Lower lobe of right lung (tissue), 2 donors: ENCODE measurements at regions not wholly inside any gene's neighbourhood (a gene's known extent, or its start where the extent isn't known, plus 50 kb on each side); places are given as distances from the start of the nearest gene placed in this dataset.

Experiments
- ATAC-seq, 2 donors: fragments of 200-7000 bp; cut with Tn5 transposase; one replicate each; pipeline ENCODE4 v1.9.1; 2020 to 2022; ENCODE audit warnings: mild to moderate bottlenecking in 2 of 2, moderate library complexity in 2 of 2
- DNase-seq: peaks from one replicate; pipeline ENCODE4 v3.0.0-alpha.2; 2020
- H3K27ac ChIP-seq: fragments of 200-600 bp; one replicate; pipeline ENCODE4 v1.8.0; 2022
- H3K27me3 ChIP-seq: fragments of 200-600 bp; one replicate; pipeline ENCODE4 v1.8.0; 2022; ENCODE audit warnings: low read depth
- H3K36me3 ChIP-seq: fragments of 200-600 bp; one replicate; pipeline ENCODE4 v1.8.0; 2022; ENCODE audit warnings: mild to moderate bottlenecking
- H3K4me1 ChIP-seq: fragments of 200-600 bp; one replicate; pipeline ENCODE4 v1.8.0; 2022
- H3K4me3 ChIP-seq: fragments of 200-600 bp; one replicate; pipeline ENCODE4 v1.8.0; 2022; ENCODE audit warnings: mild to moderate bottlenecking
- H3K9me3 ChIP-seq: fragments of 200-600 bp; one replicate; pipeline ENCODE4 v1.8.0; 2022
- intact Hi-C: fragments of 100-400 bp; cut with DNase I; formaldehyde crosslinking; loops from one replicate; pipeline ENCODE4 v1.11.0; 2022
- TF ChIP-seq, protein P1 (sequence below): fragments of 200-600 bp; IDR thresholded peaks from one replicate; pipeline ENCODE4 v1.8.0; 2022; ENCODE audit warnings: antibody characterized with exemption, mild to moderate bottlenecking
- donor health status: DM: no; HTN: yes; CAD: no; lungs with severe emphysema.

DNA sequence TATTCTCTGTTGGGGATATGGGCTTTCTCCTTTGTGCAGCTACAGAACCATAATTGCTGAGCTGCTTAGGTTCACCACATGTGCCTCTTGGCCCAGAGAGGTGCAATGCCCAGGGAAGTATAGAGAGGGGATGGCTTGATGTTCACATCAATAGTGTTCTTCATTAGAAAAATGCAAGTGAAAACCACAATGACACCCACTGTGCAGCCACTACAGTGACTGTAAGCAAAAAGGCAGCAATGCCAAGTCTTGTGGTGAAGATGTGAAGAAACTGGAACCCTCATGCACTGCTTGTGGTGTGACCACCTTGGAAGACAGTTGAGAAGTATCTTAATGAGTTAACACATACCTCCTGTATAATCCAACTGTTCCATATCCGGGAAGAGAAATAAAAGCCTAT, 318.9 kb upstream of the ZMIZ1 start:
- DNase-seq, result no peak
- TF ChIP-seq, protein P1, sequence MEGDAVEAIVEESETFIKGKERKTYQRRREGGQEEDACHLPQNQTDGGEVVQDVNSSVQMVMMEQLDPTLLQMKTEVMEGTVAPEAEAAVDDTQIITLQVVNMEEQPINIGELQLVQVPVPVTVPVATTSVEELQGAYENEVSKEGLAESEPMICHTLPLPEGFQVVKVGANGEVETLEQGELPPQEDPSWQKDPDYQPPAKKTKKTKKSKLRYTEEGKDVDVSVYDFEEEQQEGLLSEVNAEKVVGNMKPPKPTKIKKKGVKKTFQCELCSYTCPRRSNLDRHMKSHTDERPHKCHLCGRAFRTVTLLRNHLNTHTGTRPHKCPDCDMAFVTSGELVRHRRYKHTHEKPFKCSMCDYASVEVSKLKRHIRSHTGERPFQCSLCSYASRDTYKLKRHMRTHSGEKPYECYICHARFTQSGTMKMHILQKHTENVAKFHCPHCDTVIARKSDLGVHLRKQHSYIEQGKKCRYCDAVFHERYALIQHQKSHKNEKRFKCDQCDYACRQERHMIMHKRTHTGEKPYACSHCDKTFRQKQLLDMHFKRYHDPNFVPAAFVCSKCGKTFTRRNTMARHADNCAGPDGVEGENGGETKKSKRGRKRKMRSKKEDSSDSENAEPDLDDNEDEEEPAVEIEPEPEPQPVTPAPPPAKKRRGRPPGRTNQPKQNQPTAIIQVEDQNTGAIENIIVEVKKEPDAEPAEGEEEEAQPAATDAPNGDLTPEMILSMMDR, result no peak
- Histone ChIP-seq H3K36me3 (no peaks in the 10 kb centered on the region), H3K27ac (no peak overlapping the region), H3K4me1 (peaks cover 4% of the 10 kb centered on the region), H3K27me3 (no peaks in the 10 kb centered on the region), H3K4me3 (no peak overlapping the region), H3K9me3 (no peaks in the 10 kb centered on the region)
- intact Hi-C loops, result no loop called here
- ATAC-seq, result no peak

DNA sequence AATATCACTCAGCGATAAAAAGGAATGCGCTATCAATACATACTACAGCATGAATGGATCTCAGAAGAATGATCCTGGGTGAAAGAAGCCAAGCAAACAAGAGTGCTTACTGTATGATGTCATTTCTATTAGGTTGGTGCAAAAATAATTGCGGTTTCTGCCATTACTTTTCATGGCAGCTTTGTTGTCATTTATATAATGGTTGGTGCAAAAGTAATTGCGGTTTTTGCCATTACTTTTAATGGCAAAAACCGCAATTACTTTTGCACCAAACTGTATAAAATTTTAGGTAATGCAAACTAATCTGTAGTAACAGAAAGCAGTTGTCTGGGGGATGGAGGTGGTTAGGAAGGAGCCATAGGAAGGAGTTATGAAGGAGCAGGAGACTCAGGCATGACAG, 318.3 kb upstream of the ZMIZ1 start:
- Histone ChIP-seq H3K4me3 (no peak overlapping the region), H3K27ac (no peak overlapping the region), H3K36me3 (no peaks in the 10 kb centered on the region), H3K27me3 (no peaks in the 10 kb centered on the region), H3K4me1 (no peaks in the 10 kb centered on the region), H3K9me3 (no peaks in the 10 kb centered on the region)
- no peak for ATAC-seq
- no peak for DNase-seq
- intact Hi-C loops, result no loop called here
- TF ChIP-seq, protein P1, result no peak

DNA sequence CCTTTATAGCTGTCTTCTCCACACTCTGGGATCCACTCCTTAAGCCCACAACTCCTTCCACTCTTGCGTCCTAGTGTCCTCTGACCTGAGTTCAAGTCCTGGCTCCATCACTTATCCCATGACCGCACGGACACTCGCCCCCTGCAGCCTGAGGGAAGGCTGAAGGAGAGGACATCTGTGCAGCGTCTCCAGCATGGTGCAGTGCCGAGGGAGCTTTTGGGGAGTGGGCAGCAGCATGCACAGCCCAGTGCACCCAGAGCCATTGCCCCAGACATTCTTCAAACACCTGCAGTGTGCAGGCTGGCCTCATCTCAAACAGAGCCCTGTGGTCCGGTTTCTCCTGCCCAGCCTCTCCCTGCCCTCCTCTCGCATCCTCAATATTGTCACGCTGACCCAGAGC, 317.1 kb upstream of the ZMIZ1 start:
- Histone ChIP-seq H3K9me3 (no peaks in the 10 kb centered on the region), H3K36me3 (no peaks in the 10 kb centered on the region), H3K4me1 (peaks cover 8% of the 10 kb centered on the region), H3K27ac (no peak overlapping the region), H3K27me3 (no peaks in the 10 kb centered on the region), H3K4me3 (no peak overlapping the region)
- intact Hi-C loops, result no loop called here
- ATAC-seq (no peak), DNase-seq (no peak)
- TF ChIP-seq, protein P1, result no peak

DNA sequence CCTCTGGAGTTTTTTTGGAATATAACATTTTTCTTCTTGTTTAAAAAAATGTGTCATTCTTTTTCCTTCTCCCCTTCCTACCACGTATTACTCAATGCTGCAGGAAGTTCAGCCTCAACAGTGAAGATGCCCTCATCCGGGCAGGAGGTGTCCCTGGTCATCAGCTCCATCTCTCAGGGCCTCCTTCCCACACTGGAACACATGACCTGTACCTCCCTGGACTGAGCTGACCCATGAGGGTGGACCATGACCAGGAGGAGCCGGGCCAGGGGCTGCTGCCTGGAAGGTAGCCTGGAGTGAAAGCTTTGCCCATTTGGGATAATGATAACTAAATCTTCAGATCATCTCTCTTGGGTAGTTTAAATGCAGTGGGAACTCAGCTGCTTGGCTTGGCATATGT, 316.5 kb upstream of the ZMIZ1 start:
- DNase-seq, result no peak
- Histone ChIP-seq H3K4me1 (peaks cover 13% of the 10 kb centered on the region), H3K36me3 (no peaks in the 10 kb centered on the region), H3K27me3 (no peaks in the 10 kb centered on the region), H3K27ac (no peak overlapping the region), H3K9me3 (no peaks in the 10 kb centered on the region), H3K4me3 (no peak overlapping the region)
- intact Hi-C loops, result no loop called here
- TF ChIP-seq, protein P1, result no peak
- ATAC-seq, result no peak

DNA sequence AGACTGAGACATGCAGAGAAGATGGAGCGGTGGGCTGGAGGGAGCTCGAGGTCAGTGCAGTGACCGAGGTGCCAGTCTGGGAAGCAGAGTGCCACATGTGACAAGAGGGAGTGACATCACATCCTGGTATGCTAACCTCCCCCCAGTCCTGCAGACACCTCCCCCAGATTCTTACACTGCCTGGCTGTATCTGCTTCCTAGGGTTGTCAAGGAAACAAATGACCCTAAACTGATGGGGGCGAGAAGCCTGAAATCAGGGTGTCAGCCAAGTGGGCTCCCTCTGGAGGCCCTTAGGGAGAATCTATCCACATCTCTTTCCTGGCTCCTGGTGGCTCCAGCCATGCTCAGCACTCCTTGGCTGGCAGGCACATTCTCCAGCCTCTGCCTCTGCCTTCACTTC, 316.1 kb upstream of the ZMIZ1 start:
- Histone ChIP-seq H3K27me3 (no peaks in the 10 kb centered on the region), H3K9me3 (no peaks in the 10 kb centered on the region), H3K27ac (no peak overlapping the region), H3K36me3 (no peaks in the 10 kb centered on the region), H3K4me3 (no peak overlapping the region), H3K4me1 (peaks cover 18% of the 10 kb centered on the region)
- ATAC-seq (no peak), DNase-seq (no peak)
- TF ChIP-seq, protein P1, result no peak
- intact Hi-C loops, result no loop called here
